IMR-90 (cell line): ENCODE measurements at regions not wholly inside any gene's neighbourhood (a gene's known extent, or its start where the extent isn't known, plus 50 kb on each side); places are given as distances from the start of the nearest gene placed in this dataset.

Source experiments
- ATAC-seq: fragments of 200-7000 bp; cut with Tn5 transposase; 2 replicates; pipeline ENCODE4 v1.9.1; 2020; ENCODE audit warnings: low read depth, mild to moderate bottlenecking, moderate library complexity
- BruUV-seq: library from RNA; stranded (reverse); fragments of 400-500 nt; replicated peaks from 2 replicates; lab custom pipeline; 2021; lab: Mats Ljungman, UMichigan
- CTCF ChIA-PET: fragments of 300-600 bp; formaldehyde crosslinking; extraction: SDS; loops from one replicate; lab custom pipeline; 2021; ENCODE audit warnings: antibody characterized with exemption; lab: Yijun Ruan, JAX
- POLR2A ChIA-PET: fragments of 300-600 bp; sonication (Branson Sonifier 250); formaldehyde crosslinking; loops from one replicate; lab custom pipeline; 2022; ENCODE audit warnings: antibody characterized with exemption; ENCODE audit not compliant: unreplicated experiment; lab: Charles Lee
- DNase-seq: peaks from one replicate; pipeline ENCODE4 v3.0.0; 2013
- H2AFZ ChIP-seq: replicated peaks from 2 replicates; pipeline ENCODE3; 2013; ENCODE audit warnings: low read length, mild to moderate bottlenecking; ENCODE audit not compliant: poor library complexity
- H2AK5ac ChIP-seq: 2 replicates; pipeline ENCODE4 v1.6.1; 2013; ENCODE audit warnings: low read depth, low read length, inconsistent platforms
- H2AK9ac ChIP-seq: replicated peaks from 2 replicates; pipeline ENCODE3; 2013; ENCODE audit warnings: mild to moderate bottlenecking, low read depth, low read length, moderate library complexity; ENCODE audit not compliant: poor library complexity
- H2BK120ac ChIP-seq: 2 replicates; pipeline ENCODE4 v1.6.1; 2013; ENCODE audit warnings: low read depth, low read length, inconsistent platforms
- H2BK15ac ChIP-seq: 3 replicates; pipeline ENCODE4 v1.6.1; 2013; ENCODE audit warnings: low read depth, low read length, inconsistent platforms
- H2BK20ac ChIP-seq: 2 replicates; pipeline ENCODE4 v1.6.1; 2013; ENCODE audit warnings: low read depth, mild to moderate bottlenecking, inconsistent platforms, low read length, moderate library complexity
- H2BK5ac ChIP-seq: 2 replicates; pipeline ENCODE4 v1.6.1; 2013; ENCODE audit warnings: mild to moderate bottlenecking, low read depth, low read length, inconsistent platforms; ENCODE audit not compliant: poor library complexity, severe bottlenecking
- H3K14ac ChIP-seq: replicated peaks from 2 replicates; pipeline ENCODE4 v1.6.1; 2013; ENCODE audit warnings: low read depth, low read length, inconsistent platforms
- H3K18ac ChIP-seq: 2 replicates; pipeline ENCODE4 v1.6.1; 2013; ENCODE audit warnings: low read depth, low read length, control low read depth
- H3K23ac ChIP-seq: 2 replicates; pipeline ENCODE4 v1.6.1; 2013; ENCODE audit warnings: low read depth, low read length, inconsistent platforms
- H3K27ac ChIP-seq: 2 replicates; pipeline ENCODE4 v1.5.1; 2013; ENCODE audit warnings: mild to moderate bottlenecking, control low read depth, low read length; ENCODE audit not compliant: insufficient read depth
- H3K27me3 ChIP-seq: 2 replicates; pipeline ENCODE4 v1.6.1; 2013; ENCODE audit warnings: low read length; ENCODE audit not compliant: control insufficient read depth, insufficient read depth
- H3K36me3 ChIP-seq: 2 replicates; pipeline ENCODE4 v1.6.1; 2013; ENCODE audit warnings: low read length, mixed read lengths; ENCODE audit not compliant: control insufficient read depth, insufficient read depth
- H3K4ac ChIP-seq: 2 replicates; pipeline ENCODE4 v1.6.1; 2013; ENCODE audit warnings: low read depth, low read length, inconsistent platforms
- H3K4me1 ChIP-seq: 2 replicates; pipeline ENCODE4 v1.6.1; 2013; ENCODE audit warnings: low read length, mixed read lengths; ENCODE audit not compliant: control insufficient read depth, insufficient read depth
- H3K4me2 ChIP-seq: 2 replicates; pipeline ENCODE4 v1.6.1; 2013; ENCODE audit warnings: low read depth, mild to moderate bottlenecking, control low read depth, low read length, moderate library complexity
- H3K4me3 ChIP-seq: 2 replicates; pipeline ENCODE4 v1.5.1; 2013; ENCODE audit warnings: low read depth, mild to moderate bottlenecking, control low read depth, low read length, moderate library complexity; ENCODE audit not compliant: insufficient read depth
- H3K56ac ChIP-seq: 2 replicates; pipeline ENCODE4 v1.6.1; 2013; ENCODE audit warnings: low read length, inconsistent platforms; ENCODE audit not compliant: insufficient read depth; ENCODE audit errors: extremely low read depth
- H3K79me1 ChIP-seq, 2 experiments: 2 replicates each; pipeline ENCODE4 v1.6.1; 2013; ENCODE audit warnings: low read length in 2 of 2, inconsistent platforms in 1 of 2, low read depth in 1 of 2
- H3K9ac ChIP-seq: 2 replicates; pipeline ENCODE4 v1.6.1; 2013; ENCODE audit warnings: low read depth, low read length, control low read depth
- H3K9me1 ChIP-seq: 2 replicates; pipeline ENCODE4 v1.6.1; 2013; ENCODE audit warnings: low read length, inconsistent platforms; ENCODE audit not compliant: insufficient read depth
- H3K9me3 ChIP-seq: 2 replicates; pipeline ENCODE4 v1.6.1; 2013; ENCODE audit warnings: low read length; ENCODE audit not compliant: control insufficient read depth, insufficient read depth
- H4K20me1 ChIP-seq: 2 replicates; pipeline ENCODE4 v1.6.1; 2013; ENCODE audit warnings: low read length, inconsistent platforms; ENCODE audit not compliant: insufficient read depth
- H4K5ac ChIP-seq: 2 replicates; pipeline ENCODE4 v1.6.1; 2013; ENCODE audit warnings: mild to moderate bottlenecking, low read depth, low read length, control low read depth
- H4K8ac ChIP-seq, 2 experiments: 2 replicates each; pipeline ENCODE4 v1.6.1; 2013; ENCODE audit warnings: low read depth in 2 of 2, low read length in 2 of 2, control low read depth in 1 of 2, inconsistent platforms in 1 of 2
- H4K91ac ChIP-seq: 2 replicates; pipeline ENCODE4 v1.6.1; 2013; ENCODE audit warnings: low read depth, low read length, inconsistent platforms; ENCODE audit not compliant: insufficient read depth
- ELK1 ChIP-seq: fragments of 150-350 bp; IDR thresholded peaks from 2 replicates; pipeline ENCODE4 v1.6.1; 2016; ENCODE audit warnings: low read depth, mild to moderate bottlenecking, low read length, moderate library complexity, borderline replicate concordance
- FOS ChIP-seq: fragments of 150-350 bp; IDR thresholded peaks from 2 replicates; pipeline ENCODE4 v1.6.1; 2016; ENCODE audit warnings: low read depth, low read length
- NFE2L2 ChIP-seq: fragments of 150-350 bp; IDR thresholded peaks from 2 replicates; pipeline ENCODE4 v1.6.1; 2016; ENCODE audit warnings: low read depth, mild to moderate bottlenecking, low read length
- POLR2A ChIP-seq: IDR thresholded peaks from 2 replicates; pipeline ENCODE4 v1.6.1; 2012; ENCODE audit warnings: mild to moderate bottlenecking, low read depth, low read length
- WGBS, 2 experiments: methylation state at CpG; one replicate each; pipeline versions ENCODE4 v1.1.5 to v1.1.7; 2013; ENCODE audit warnings: missing lambda C conversion rate in 2 of 2; ENCODE audit not compliant: insufficient read length in 1 of 2; ENCODE audit errors: extremely low coverage in 2 of 2; 5-methylcytosine and 5-hydroxymethylcytosine counted together
- dilution Hi-C: fragments of 300-500 bp; cut with HindIII; formaldehyde crosslinking; loops from one replicate; pipeline ENCODE4 v1.14.3; 2018; ENCODE audit warnings: low sequenced_read_pairs; ENCODE audit not compliant: unreplicated experiment
- in situ Hi-C: fragments of 300-500 bp; cut with MboI; formaldehyde crosslinking; loops from 3 replicates; pipeline ENCODE4 v1.14.3; 2019; ENCODE audit warnings: low sequenced_read_pairs, inconsistent platforms, mixed read lengths
- intact Hi-C: fragments of 100-400 bp; cut with micrococcal nuclease; formaldehyde crosslinking; loops from 2 replicates; pipeline ENCODE4 v1.10.0; 2022

- POLR2A ChIA-PET, result no interaction called here
- Histone ChIP-seq H3K36me3 (no peaks in the 10 kb centered on the region), H3K9ac (no peak overlapping the region), H3K27ac (no peak overlapping the region), H2AK5ac (no peak overlapping the region), H4K5ac (no peak overlapping the region), H2AFZ (no peak overlapping the region), H3K4me3 (no peak overlapping the region), H3K4me1 (no peaks in the 10 kb centered on the region), H3K4me2 (no peak overlapping the region), H2BK15ac (no peak overlapping the region), H2BK120ac (no peak overlapping the region), H4K8ac (no peak overlapping the region), H2BK5ac (no peak overlapping the region), H3K9me1 (no peaks in the 10 kb centered on the region), H3K18ac (no peak overlapping the region), H3K9me3 (no peaks in the 10 kb centered on the region), H3K23ac (no peak overlapping the region), H2BK20ac (no peak overlapping the region), H3K4ac (no peak overlapping the region), H4K20me1 (no peaks in the 10 kb centered on the region), H3K14ac (no peak overlapping the region), H3K27me3 (peaks cover 7% of the 10 kb centered on the region; the same call in 1 of the 2 replicates), H2AK9ac (no peak overlapping the region), H3K79me1 (no peaks in the 10 kb centered on the region), H4K91ac (no peak overlapping the region), H3K56ac (no peak overlapping the region)
- TF ChIP-seq ELK1 (no peak), POLR2A (no peak), NFE2L2 (no peak), FOS (no peak)
- WGBS, 2 experiments, result 0% methylated on average over 1 of the region's 4 CpGs; no CpG with 5 or more reads in 1 of the 2 experiments
- no peak for DNase-seq
- dilution Hi-C loops, result no loop called here
- BruUV-seq, result no TSS peak
- ATAC-seq, result no peak
- in situ Hi-C loops, result no loop called here
- intact Hi-C loops, result no loop called here
- CTCF ChIA-PET, result no interaction called here
Observed at GRCh38 chr15:60208709-60209108, 189.1 kb downstream of the ANXA2 start.
